Gastrocnemius medialis (tissue), 4 donors: ENCODE measurements at regions not wholly inside any gene's neighbourhood (a gene's known extent, or its start where the extent isn't known, plus 50 kb on each side); places are given as distances from the start of the nearest gene placed in this dataset.

Source experiments
- CTCF ChIP-seq, 5 experiments: fragments of 450-650 bp in 3 of 5; fragments of 200-600 bp in 2 of 5; sonication (generic) in 2 of 5; IDR thresholded peaks in 4 of 5; conservative IDR thresholded peaks in 1 of 5; 1 replicate in 4 of 5; 2 replicates in 1 of 5; pipeline ENCODE4 v1.5.1; 2016 to 2019; ENCODE audit warnings: antibody characterized with exemption in 5 of 5, mild to moderate bottlenecking in 3 of 5, moderate library complexity in 3 of 5
- POLR2A ChIP-seq, 2 donors: fragments of 450-650 bp; IDR thresholded peaks; one replicate each; pipeline ENCODE4 v1.6.1; 2017; ENCODE audit warnings: antibody characterized with exemption in 2 of 2, mild to moderate bottlenecking in 2 of 2, moderate library complexity in 2 of 2

GRCh38 chr15:46117071-46117470, 482.2 kb downstream of the SQOR start:
- TF ChIP-seq CTCF (IDR thresholded peaks at IDR 0.05 in 4 of 5, conservative IDR thresholded peaks at IDR 0.05 in 1 of 5) (no peak), POLR2A (IDR thresholded peaks at IDR 0.05) (no peak)
